ENCODE measurements at regions not wholly inside any gene's neighbourhood (a gene's known extent, or its start where the extent isn't known, plus 50 kb on each side); places are given as distances from the start of the nearest gene placed in this dataset.

DNA sequence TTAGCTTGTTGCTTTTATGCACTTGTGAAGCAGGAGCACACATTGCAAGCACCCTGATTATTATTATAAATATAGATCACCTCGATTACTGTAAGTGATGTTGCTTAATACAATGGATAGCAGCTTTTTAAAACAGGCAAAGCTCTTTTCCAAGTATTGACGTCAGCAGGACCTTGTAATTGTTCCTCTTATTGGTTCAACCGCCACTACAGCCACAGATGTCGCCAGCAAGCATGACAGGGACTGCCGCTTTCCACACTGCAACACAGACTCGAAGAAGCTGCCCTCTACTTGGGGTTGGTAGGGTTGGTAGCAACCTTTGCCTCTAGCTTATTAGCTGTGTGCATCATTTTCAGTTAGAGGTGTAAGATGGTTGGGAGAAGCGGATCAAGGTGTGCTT is 167.6 kb downstream of the ZNF365 start:
- H3K36me3 Mint-ChIP-seq (ENCODE audit: low read depth), result peaks cover 5% of the 10 kb centered on the region
- peaks cover 14% of the 10 kb centered on the region for H3K4me1 Mint-ChIP-seq
- H3K27ac Mint-ChIP-seq, result no peak overlapping the region
- no peak for DNase-seq
- TF ChIP-seq, protein P1, sequence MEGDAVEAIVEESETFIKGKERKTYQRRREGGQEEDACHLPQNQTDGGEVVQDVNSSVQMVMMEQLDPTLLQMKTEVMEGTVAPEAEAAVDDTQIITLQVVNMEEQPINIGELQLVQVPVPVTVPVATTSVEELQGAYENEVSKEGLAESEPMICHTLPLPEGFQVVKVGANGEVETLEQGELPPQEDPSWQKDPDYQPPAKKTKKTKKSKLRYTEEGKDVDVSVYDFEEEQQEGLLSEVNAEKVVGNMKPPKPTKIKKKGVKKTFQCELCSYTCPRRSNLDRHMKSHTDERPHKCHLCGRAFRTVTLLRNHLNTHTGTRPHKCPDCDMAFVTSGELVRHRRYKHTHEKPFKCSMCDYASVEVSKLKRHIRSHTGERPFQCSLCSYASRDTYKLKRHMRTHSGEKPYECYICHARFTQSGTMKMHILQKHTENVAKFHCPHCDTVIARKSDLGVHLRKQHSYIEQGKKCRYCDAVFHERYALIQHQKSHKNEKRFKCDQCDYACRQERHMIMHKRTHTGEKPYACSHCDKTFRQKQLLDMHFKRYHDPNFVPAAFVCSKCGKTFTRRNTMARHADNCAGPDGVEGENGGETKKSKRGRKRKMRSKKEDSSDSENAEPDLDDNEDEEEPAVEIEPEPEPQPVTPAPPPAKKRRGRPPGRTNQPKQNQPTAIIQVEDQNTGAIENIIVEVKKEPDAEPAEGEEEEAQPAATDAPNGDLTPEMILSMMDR (IDR thresholded peaks at IDR 0.05), result no peak
- no peak overlapping the region for H3K4me3 Mint-ChIP-seq
- H3K9me3 Mint-ChIP-seq, result peaks cover 8% of the 10 kb centered on the region
- no peaks in the 10 kb centered on the region for H3K27me3 Mint-ChIP-seq (ENCODE audit: low read depth, poor library complexity)

DNA sequence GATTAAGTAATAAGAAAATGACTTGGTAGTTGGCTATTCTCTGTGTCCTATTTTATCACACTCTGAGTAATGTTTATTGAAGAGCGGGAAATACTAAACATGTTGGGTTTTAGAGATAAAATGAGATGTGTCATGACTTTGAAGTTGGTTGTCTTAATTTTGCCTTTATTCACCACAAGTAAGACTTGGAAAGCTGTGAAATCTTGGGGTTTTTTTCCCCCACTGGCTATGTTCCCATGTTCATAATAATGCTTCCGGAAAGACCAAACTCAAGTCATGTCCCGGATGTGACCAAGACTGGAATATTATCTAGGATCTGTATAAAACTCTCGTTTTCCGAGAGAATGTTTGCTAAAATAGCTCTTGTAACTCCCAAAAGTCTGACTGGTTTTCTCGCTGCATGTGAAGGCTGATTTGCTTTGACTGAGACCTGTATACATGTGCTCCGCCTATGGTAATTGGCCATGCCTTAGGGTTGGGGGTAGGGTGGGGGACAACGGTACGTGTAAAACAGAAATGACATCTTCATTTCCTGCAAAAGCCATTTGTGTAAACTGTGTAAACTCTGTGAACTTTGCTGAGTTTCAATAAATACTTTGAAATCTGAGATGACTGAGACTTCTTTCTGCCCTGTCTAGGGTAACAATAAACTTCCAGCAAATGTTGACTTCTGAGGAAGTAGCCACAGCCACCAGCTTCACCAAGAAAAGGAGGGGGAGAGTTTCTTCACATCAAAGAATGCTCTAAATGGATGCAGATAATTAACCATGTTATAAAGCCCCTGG is 169.6 kb downstream of the ZNF365 start:
- TF ChIP-seq, protein P1 (IDR thresholded peaks at IDR 0.05), result no peak
- H3K36me3 Mint-ChIP-seq (ENCODE audit: low read depth), result peaks cover 5% of the 10 kb centered on the region

DNA sequence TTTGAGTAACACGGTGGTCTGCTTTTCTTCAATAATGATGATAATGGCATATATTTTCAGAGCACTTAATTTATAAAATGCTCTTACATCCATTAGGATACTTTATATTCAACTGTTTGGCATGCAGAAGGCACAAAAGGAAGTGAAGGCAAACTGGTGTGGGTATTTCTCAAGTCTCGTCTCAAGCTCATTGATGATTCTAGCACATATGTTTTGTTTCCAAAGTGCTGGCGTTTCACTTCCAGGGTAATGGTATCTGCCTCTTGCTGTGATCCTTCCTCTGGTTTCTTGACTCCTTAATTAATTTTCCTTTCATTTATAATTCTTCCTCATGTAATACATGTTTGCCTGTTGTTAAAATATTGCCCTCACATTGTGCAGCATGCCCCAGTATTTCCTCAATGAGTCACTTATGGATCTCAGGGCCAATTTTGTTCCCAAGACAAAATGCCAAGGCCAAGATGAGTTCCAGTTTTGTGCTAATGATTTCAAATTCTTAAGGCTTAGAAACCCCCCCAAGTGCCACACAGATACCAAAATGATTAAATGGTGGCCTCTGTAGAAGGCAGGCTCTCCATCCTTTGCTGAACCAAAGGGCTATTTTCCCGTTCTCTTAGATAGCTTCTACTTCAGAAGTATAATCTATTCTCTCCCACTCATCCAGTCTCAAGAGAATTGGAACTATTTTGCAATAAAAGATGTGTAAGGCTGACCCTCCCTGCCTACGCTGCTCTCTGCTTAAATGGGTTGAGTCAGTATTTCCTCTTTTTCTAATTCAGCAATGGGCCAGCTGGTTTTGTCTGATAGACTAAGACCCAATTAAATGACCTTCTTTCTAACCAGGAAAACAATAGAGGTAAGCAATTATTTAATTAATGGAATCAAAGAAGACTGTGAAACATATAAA is 171.2 kb downstream of the ZNF365 start:
- TF ChIP-seq, protein P1 (IDR thresholded peaks at IDR 0.05), result no peak
- no peak for DNase-seq
- H3K27me3 Mint-ChIP-seq (ENCODE audit: low read depth, poor library complexity), result no peaks in the 10 kb centered on the region
- peaks cover 14% of the 10 kb centered on the region for H3K4me1 Mint-ChIP-seq
- peaks cover 5% of the 10 kb centered on the region for H3K36me3 Mint-ChIP-seq (ENCODE audit: low read depth)
- no peak overlapping the region for H3K27ac Mint-ChIP-seq
- H3K9me3 Mint-ChIP-seq, result peaks cover 8% of the 10 kb centered on the region
- H3K4me3 Mint-ChIP-seq, result no peak overlapping the region

More for the DNA sequence above, 169.6 kb downstream of the ZNF365 start:
- H3K27me3 Mint-ChIP-seq (ENCODE audit: low read depth, poor library complexity), result no peaks in the 10 kb centered on the region
- DNase-seq, result no peak
- H3K27ac Mint-ChIP-seq, result peak overlapping the region; percentile 85
- H3K9me3 Mint-ChIP-seq, result peaks cover 8% of the 10 kb centered on the region
- peaks cover 14% of the 10 kb centered on the region for H3K4me1 Mint-ChIP-seq
- no peak overlapping the region for H3K4me3 Mint-ChIP-seq

DNA sequence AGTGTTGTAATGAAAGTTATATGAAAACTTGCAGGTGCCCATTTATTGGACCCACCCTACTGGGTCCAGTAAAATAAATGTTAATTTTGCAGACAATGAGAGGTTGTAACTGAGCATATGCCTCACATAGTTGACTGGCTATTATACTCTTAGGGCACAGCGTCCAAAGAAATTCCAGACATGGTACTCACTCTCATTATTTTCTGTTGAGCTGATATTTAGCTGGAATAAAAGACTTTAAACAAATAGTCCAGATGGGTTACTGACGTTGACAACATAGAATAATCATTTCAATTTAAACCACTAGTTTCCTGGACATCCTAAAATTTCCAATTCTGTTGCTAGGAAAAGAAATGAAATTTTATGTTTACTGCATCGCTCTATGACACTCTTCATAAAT is 174.5 kb downstream of the ZNF365 start:
- Mint-ChIP-seq H3K4me3 (no peak overlapping the region), H3K36me3 (ENCODE audit: low read depth) (no peaks in the 10 kb centered on the region), H3K9me3 (no peaks in the 10 kb centered on the region), H3K4me1 (peaks cover 10% of the 10 kb centered on the region), H3K27me3 (ENCODE audit: low read depth, poor library complexity) (peaks cover 8% of the 10 kb centered on the region), H3K27ac (no peak overlapping the region)
- DNase-seq, result no peak
- TF ChIP-seq, protein P1 (IDR thresholded peaks at IDR 0.05), result no peak

DNA sequence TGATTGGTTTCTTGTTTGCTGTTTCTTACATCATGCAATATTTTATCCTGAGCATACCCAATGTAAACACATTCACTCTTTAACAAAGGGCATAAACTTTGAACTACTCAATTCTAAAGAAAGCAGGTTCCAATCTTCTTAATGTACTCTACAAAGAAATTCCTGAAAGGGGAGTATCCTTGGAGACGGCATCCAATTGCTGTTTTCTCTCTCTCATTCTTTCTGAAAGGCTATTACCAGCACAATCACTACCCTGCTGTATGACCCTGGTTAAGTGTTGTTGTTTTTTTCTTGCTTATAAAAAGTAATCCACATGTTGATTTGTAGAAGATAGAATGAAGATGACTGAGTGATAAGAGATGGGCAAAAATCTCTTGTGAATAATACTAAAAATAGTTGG is 176.0 kb downstream of the ZNF365 start:
- no peak overlapping the region for H3K27ac Mint-ChIP-seq
- H3K27me3 Mint-ChIP-seq (ENCODE audit: low read depth, poor library complexity), result peaks cover 8% of the 10 kb centered on the region
- no peak overlapping the region for H3K4me3 Mint-ChIP-seq

More for the DNA sequence above, 176.0 kb downstream of the ZNF365 start:
- no peaks in the 10 kb centered on the region for H3K4me1 Mint-ChIP-seq
- no peak for DNase-seq
- TF ChIP-seq, protein P1 (IDR thresholded peaks at IDR 0.05), result no peak
- H3K36me3 Mint-ChIP-seq (ENCODE audit: low read depth), result no peaks in the 10 kb centered on the region
- no peaks in the 10 kb centered on the region for H3K9me3 Mint-ChIP-seq
